SW 1271 (cell line): ENCODE measurements at regions not wholly inside any gene's neighbourhood (a gene's known extent, or its start where the extent isn't known, plus 50 kb on each side); places are given as distances from the start of the nearest gene placed in this dataset.

Experiments
- DNase-seq, 2 experiments: peaks; one replicate each; lab custom pipeline; 2025; lab: John Stamatoyannopoulos, UW

DNA sequence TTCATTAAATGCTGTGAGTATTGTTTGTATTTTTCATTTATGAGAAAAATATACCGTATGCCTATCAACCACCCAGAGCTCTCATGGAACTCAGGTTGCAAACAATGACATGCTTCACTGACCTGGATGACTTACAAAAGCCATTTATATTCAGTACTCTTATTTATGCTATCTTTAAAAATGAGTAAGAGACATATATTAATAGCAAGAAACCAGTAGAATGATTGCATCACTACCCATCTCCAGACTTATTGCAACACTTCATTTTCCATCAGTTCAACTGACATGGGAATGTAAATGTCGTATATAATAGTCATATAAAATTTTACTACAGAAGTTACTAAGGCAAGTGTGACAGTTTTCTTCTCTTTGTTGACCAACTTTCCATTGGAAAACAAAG lies 69.1 kb downstream of the OTP start:
- DNase-seq = no peak

DNA sequence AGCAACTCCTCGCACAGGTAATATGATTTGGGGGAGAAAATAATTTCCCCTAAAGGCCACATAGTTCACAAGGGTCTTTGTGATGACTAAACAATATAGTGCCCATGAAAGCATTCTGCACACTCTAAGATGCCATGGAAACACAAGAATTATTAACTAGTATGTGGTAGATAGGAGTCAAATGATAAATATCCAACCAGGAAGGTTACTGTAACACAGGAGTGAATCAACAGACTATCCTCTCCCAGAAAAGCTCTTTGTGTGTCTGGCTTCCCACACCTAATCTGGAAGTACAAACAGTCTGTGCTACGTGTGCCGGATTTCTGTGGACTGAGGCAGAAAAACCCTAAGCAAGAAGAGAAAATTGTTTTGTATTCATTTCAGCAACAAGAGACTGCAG lies 70.0 kb downstream of the OTP start:
- no peak for DNase-seq

DNA sequence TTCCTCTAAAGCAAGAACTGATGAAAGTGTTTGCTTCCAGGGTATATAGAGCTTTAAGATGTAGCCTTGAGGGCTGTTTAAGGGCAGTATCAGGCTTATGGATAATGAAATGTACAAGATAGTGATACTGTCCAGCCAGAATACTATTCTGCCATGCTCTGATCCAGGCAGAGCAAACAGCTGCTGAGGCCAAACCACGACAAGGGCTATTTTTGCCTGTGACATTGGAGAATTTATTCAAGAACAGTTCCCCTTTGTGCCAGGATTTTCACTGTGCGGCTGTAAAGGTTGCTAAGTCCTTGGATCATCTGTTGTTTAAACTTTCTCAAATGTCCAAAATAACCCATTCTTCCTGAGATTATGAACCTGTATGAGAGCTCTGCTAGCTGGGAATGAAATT lies 70.4 kb downstream of the OTP start:
- no peak for DNase-seq

DNA sequence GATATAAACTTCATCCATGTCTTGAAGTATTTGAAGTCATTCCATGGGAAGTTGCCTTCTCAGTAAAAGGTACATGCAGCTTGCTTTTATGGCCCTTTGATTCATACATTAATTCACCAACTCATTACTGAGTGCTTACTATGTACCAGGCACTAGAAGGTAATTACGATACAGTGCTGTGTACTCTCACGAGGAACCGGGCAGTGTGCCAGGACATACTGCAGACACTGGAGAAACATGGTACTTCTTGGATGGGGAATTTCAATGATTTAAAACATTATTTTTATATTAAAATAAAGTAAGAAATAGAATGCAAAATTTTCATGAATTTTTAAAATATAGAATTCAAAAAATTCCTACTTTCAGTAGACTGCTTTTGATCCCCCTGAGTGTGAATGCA lies 71.4 kb upstream of the WDR41 start:
- no peak for DNase-seq

DNA sequence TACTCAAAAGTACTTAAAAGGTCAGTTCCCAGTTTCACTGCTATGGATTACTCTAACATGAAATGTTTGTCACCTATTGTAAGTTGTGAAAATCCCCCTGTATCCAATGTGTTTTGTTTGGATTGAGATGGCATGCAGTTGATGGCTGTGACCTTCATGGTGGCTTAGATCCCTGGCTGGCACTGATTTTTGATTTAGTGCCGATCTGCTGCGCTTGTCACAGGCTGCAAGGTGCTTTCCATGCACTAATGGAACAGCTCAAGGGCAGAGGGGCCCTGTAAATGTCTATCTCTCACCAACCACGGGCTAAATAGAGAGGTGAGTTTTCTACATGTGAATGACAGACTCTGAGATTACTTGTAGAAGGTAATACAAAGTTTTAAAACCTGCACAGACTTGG lies 69.8 kb upstream of the WDR41 start:
- DNase-seq = no peak

DNA sequence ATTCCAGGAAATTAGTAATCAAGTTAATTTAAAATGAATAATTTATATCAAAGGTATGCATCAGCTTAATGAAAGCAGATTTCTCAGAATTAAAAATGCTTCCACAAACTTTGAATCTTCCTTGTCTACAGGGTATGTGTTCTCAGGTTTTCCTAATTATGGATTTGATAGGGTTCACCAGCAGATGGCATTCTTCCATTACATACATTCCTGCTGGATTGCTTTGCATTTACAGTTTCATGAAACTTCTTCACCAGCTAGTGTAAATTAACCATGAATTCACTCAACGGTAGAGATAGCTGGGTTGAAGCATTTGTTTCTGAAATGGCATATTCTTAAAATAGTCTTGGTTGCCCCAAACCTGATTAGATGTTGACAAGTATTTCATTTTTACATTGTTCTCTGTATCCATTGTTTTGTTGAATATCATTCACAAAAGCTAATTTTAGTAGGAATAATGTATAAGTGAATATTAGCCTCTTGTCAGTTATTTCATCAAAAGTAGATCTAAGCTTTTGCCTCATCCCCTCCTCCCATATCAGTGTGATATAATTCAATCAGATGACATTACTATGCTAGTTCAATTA lies 68.7 kb upstream of the WDR41 start:
- DNase-seq = peak in 1 of 2 experiments; percentile 67

DNA sequence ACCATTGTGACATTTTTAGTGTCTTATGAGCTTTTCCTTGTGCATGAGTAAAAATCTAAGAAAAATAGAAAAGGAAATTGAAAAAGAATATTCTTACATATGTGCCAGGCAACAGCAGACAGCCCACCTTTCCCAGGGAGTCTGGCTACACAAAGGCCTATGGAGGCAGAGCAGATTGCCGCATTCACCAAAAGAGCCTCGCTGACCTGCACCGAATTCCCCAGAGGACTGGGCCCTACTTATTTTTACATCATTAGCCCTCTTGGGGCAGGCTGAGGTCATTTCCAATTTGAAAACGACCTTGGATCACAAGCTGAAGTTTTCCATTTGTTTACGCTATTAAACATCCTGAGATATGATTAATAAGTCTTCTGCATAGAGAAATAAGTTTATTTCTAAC lies 66.2 kb upstream of the WDR41 start:
- DNase-seq = no peak

DNA sequence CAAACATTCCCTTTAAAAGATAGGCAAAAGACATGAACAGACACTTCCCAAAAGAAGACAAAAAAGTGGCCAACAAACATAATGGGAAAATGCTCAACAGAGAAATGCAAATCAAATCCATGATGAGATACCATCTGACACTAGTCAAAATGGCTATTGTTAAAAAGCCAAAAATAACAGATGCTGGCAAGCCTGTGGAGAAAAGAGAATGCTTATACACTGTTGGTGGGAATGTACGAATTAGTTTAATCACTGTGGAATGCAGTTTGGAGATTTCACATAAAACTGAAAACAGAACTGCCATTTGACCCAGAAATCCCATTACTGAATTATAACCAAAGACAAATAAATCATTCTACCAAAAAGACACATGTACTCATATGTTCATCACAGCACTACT lies 58.3 kb upstream of the WDR41 start:
- DNase-seq = no peak

DNA sequence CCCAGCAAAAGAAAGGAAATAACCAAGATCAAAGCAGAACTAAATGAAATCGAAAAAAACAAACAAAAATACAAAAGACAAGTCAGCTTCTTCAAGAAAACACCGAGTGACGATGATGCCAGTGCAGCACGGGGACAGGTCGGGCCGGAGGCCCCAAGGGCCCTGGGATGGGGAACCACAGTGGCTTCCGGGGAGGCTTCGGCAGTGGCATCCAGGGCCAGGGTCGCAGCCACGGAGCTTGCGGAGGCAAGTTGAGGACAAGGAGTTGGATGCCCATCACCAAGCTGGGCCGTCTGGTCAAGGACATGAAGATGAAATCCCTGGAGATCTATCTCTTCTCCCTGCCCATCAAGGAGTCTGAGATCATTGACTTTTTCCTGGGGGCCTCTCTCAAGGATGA lies 53.2 kb upstream of the WDR41 start:
- DNase-seq = no peak
